Spinal cord (tissue), 9 donors: ENCODE measurements at regions not wholly inside any gene's neighbourhood (a gene's known extent, or its start where the extent isn't known, plus 50 kb on each side); places are given as distances from the start of the nearest gene placed in this dataset.
A peak's percentile ranks its signal among the peaks of the same experiment; 100 is the strongest.

Experiments
- DNase-seq, 6 donors: peaks; one replicate each; pipeline versions ENCODE4 v3.0.0 to v3.0.0-alpha.2; 2013 to 2015; ENCODE audit warnings: low spot score in 6 of 6, low read depth in 4 of 6
- H3K27ac ChIP-seq: one replicate; pipeline ENCODE4 v1.5.1; 2013; ENCODE audit warnings: low read depth, low read length, control low read depth
- H3K27me3 ChIP-seq: one replicate; pipeline ENCODE4 v1.6.1; 2013; ENCODE audit warnings: low read length; ENCODE audit not compliant: control insufficient read depth, insufficient read depth
- H3K36me3 ChIP-seq: one replicate; pipeline ENCODE4 v1.6.1; 2013; ENCODE audit warnings: low read length; ENCODE audit not compliant: control insufficient read depth, insufficient read depth
- H3K4me1 ChIP-seq: one replicate; pipeline ENCODE4 v1.6.1; 2013; ENCODE audit warnings: low read length; ENCODE audit not compliant: control insufficient read depth, insufficient read depth
- H3K4me3 ChIP-seq: one replicate; pipeline ENCODE4 v1.5.1; 2013; ENCODE audit warnings: low read depth, low read length, control low read depth
- H3K9me3 ChIP-seq: one replicate; pipeline ENCODE4 v1.6.1; 2013; ENCODE audit warnings: low read length; ENCODE audit not compliant: control insufficient read depth, insufficient read depth
- WGBS: methylation state at CpG from one replicate; pipeline ENCODE4 v1.1.5; 2013; ENCODE audit warnings: missing lambda C conversion rate; ENCODE audit not compliant: insufficient coverage; 5-methylcytosine and 5-hydroxymethylcytosine counted together
- donor health status: healthy.

- Histone ChIP-seq H3K36me3 (no peaks in the 10 kb centered on the region), H3K4me3 (no peak overlapping the region), H3K4me1 (peaks cover 5% of the 10 kb centered on the region), H3K27me3 (no peaks in the 10 kb centered on the region), H3K9me3 (peaks cover 2% of the 10 kb centered on the region), H3K27ac (no peak overlapping the region)
- no peak for DNase-seq
- WGBS, result 63% methylated on average over 5 of the region's 7 CpGs
Observed at GRCh38 chr11:109972181-109972715, 120.9 kb upstream of the ZC3H12C start.

GRCh38 chr11:109972939-109973338, 120.3 kb upstream of the ZC3H12C start:
- H3K27ac ChIP-seq, result no peak overlapping the region
- no peaks in the 10 kb centered on the region for H3K27me3 ChIP-seq
- no peak overlapping the region for H3K4me3 ChIP-seq
- H3K9me3 ChIP-seq, result peaks cover 2% of the 10 kb centered on the region
- H3K36me3 ChIP-seq, result no peaks in the 10 kb centered on the region
- DNase-seq, result no peak
- H3K4me1 ChIP-seq, result peaks cover 5% of the 10 kb centered on the region

GRCh38 chr11:109973486-109973885, 119.7 kb upstream of the ZC3H12C start:
- H3K27me3 ChIP-seq, result no peaks in the 10 kb centered on the region
- H3K27ac ChIP-seq, result no peak overlapping the region
- peaks cover 2% of the 10 kb centered on the region for H3K9me3 ChIP-seq
- peak in 1 of 6 donors; percentile 68 for DNase-seq
- no peak overlapping the region for H3K4me3 ChIP-seq
- no peaks in the 10 kb centered on the region for H3K36me3 ChIP-seq
- 56% methylated on average over 3 of the region's 5 CpGs for WGBS
- H3K4me1 ChIP-seq, result peaks cover 5% of the 10 kb centered on the region

- WGBS, result 82% methylated on average over 2 of the region's 3 CpGs
- no peaks in the 10 kb centered on the region for H3K36me3 ChIP-seq
Observed at GRCh38 chr11:109974523-109974922, 118.7 kb upstream of the ZC3H12C start.

GRCh38 chr11:109978895-109979294, 114.3 kb upstream of the ZC3H12C start:
- Histone ChIP-seq H3K4me1 (no peaks in the 10 kb centered on the region), H3K9me3 (no peaks in the 10 kb centered on the region), H3K36me3 (no peaks in the 10 kb centered on the region), H3K27ac (no peak overlapping the region), H3K4me3 (no peak overlapping the region), H3K27me3 (no peaks in the 10 kb centered on the region)
- no CpG with 5 or more reads among the region's 2 CpGs for WGBS
- peak in 1 of 6 donors; percentile 17 for DNase-seq

More at GRCh38 chr11:109974523-109974922, 118.7 kb upstream of the ZC3H12C start:
- Histone ChIP-seq H3K27me3 (no peaks in the 10 kb centered on the region), H3K9me3 (no peaks in the 10 kb centered on the region), H3K4me3 (no peak overlapping the region), H3K27ac (no peak overlapping the region), H3K4me1 (peaks cover 5% of the 10 kb centered on the region)
- DNase-seq, result no peak

GRCh38 chr11:109981031-109981636, 112.1 kb upstream of the ZC3H12C start:
- Histone ChIP-seq H3K27me3 (no peaks in the 10 kb centered on the region), H3K27ac (no peak overlapping the region), H3K9me3 (no peaks in the 10 kb centered on the region), H3K36me3 (no peaks in the 10 kb centered on the region), H3K4me1 (no peaks in the 10 kb centered on the region), H3K4me3 (no peak overlapping the region)
- WGBS, result no CpG with 5 or more reads among the region's 1 CpG
- DNase-seq, result no peak

- Histone ChIP-seq H3K27ac (no peak overlapping the region), H3K9me3 (no peaks in the 10 kb centered on the region), H3K4me1 (no peaks in the 10 kb centered on the region), H3K27me3 (no peaks in the 10 kb centered on the region), H3K4me3 (no peak overlapping the region), H3K36me3 (no peaks in the 10 kb centered on the region)
- DNase-seq, result no peak
- 93% methylated on average over 2 of the region's 3 CpGs for WGBS
Observed at GRCh38 chr11:109983358-109983757, 109.8 kb upstream of the ZC3H12C start.

- Histone ChIP-seq H3K27me3 (no peaks in the 10 kb centered on the region), H3K4me3 (no peak overlapping the region), H3K27ac (no peak overlapping the region), H3K4me1 (no peaks in the 10 kb centered on the region), H3K36me3 (no peaks in the 10 kb centered on the region), H3K9me3 (no peaks in the 10 kb centered on the region)
- DNase-seq, result no peak
- 80% methylated on average over 1 of the region's 6 CpGs for WGBS
Observed at GRCh38 chr11:109984634-109985289, 108.4 kb upstream of the ZC3H12C start.

- H3K4me3 ChIP-seq, result no peak overlapping the region
- WGBS, result no CpG with 5 or more reads among the region's 1 CpG
- H3K27me3 ChIP-seq, result no peaks in the 10 kb centered on the region
- no peak for DNase-seq
- H3K27ac ChIP-seq, result no peak overlapping the region
- H3K4me1 ChIP-seq, result no peaks in the 10 kb centered on the region
- no peaks in the 10 kb centered on the region for H3K36me3 ChIP-seq
- no peaks in the 10 kb centered on the region for H3K9me3 ChIP-seq
Observed at GRCh38 chr11:109986488-109986887, 106.7 kb upstream of the ZC3H12C start.

GRCh38 chr11:109991835-109992234, 101.4 kb upstream of the ZC3H12C start:
- no peak overlapping the region for H3K27ac ChIP-seq
- H3K4me3 ChIP-seq, result no peak overlapping the region
- DNase-seq, result peak in 1 of 6 donors; percentile 35
- no peaks in the 10 kb centered on the region for H3K27me3 ChIP-seq
- no peaks in the 10 kb centered on the region for H3K36me3 ChIP-seq
- no peaks in the 10 kb centered on the region for H3K4me1 ChIP-seq
- WGBS, result no CpG with 5 or more reads among the region's 1 CpG
- H3K9me3 ChIP-seq, result no peaks in the 10 kb centered on the region
